Frontal cortex (tissue), 3 donors: ENCODE measurements at regions not wholly inside any gene's neighbourhood (a gene's known extent, or its start where the extent isn't known, plus 50 kb on each side); places are given as distances from the start of the nearest gene placed in this dataset.
"Not testable (repeated sequence)": the region's sequence is repeated elsewhere in the genome, so short reads cannot be mapped to it uniquely, and the experiment has no call there.

ENCODE experiments used
- DNase-seq, 2 donors: peaks; one replicate each; pipeline ENCODE4 v3.0.0; 2012; ENCODE audit warnings: low spot score in 2 of 2
- FAIRE-seq: peaks from 2 replicates; lab custom pipeline; 2012; peaks lifted over from hg19 to GRCh38; lab: Jason Lieb, UNC
- donor health status: control.
- donor health status: control.
- donor health status: control.

GRCh38 chr13:56168581-56168980 is 972.1 kb upstream of the PRR20A start:
- FAIRE-seq = no peak
- DNase-seq = no peak

- FAIRE-seq = no peak
- no peak for DNase-seq
These were observed 967.4 kb upstream of the PRR20A start for GRCh38 chr13:56173346-56173745.

GRCh38 chr13:56182598-56182997 is 958.1 kb upstream of the PRR20A start:
- FAIRE-seq = no peak
- no peak for DNase-seq

GRCh38 chr13:56187331-56187730 is 953.4 kb upstream of the PRR20A start:
- DNase-seq (no peak), FAIRE-seq (no peak)

- not testable (repeated sequence) for DNase-seq, FAIRE-seq
These were observed 952.1 kb upstream of the PRR20A start for GRCh38 chr13:56188582-56188981.

GRCh38 chr13:56189439-56189838 is 951.3 kb upstream of the PRR20A start:
- FAIRE-seq (no peak), DNase-seq (no peak)

- FAIRE-seq (no peak), DNase-seq (no peak)
These were observed 950.7 kb upstream of the PRR20A start for GRCh38 chr13:56189978-56190377.

- FAIRE-seq (no peak), DNase-seq (no peak)
These were observed 942.4 kb upstream of the PRR20A start for GRCh38 chr13:56198350-56198749.

- no peak for DNase-seq
- FAIRE-seq = no peak
These were observed 938.9 kb upstream of the PRR20A start for GRCh38 chr13:56201834-56202233.

GRCh38 chr13:56216221-56216620 is 924.5 kb upstream of the PRR20A start:
- DNase-seq (no peak), FAIRE-seq (no peak)

GRCh38 chr13:56247692-56248091 is 893.0 kb upstream of the PRR20A start:
- FAIRE-seq (no peak), DNase-seq (no peak)

GRCh38 chr13:56271686-56272085 is 869.0 kb upstream of the PRR20A start:
- no peak for DNase-seq
- FAIRE-seq = no peak

- FAIRE-seq (no peak), DNase-seq (no peak)
These were observed 857.4 kb upstream of the PRR20A start for GRCh38 chr13:56283262-56283828.

- DNase-seq = no peak
- FAIRE-seq = no peak
These were observed 841.1 kb upstream of the PRR20A start for GRCh38 chr13:56299650-56300049.

GRCh38 chr13:56314765-56315164 is 826.0 kb upstream of the PRR20A start:
- no peak for FAIRE-seq
- DNase-seq = no peak

- DNase-seq (no peak), FAIRE-seq (no peak)
These were observed 822.9 kb upstream of the PRR20A start for GRCh38 chr13:56317841-56318240.

- FAIRE-seq = no peak
- no peak for DNase-seq
These were observed 808.0 kb upstream of the PRR20A start for GRCh38 chr13:56332671-56333070.

GRCh38 chr13:56335775-56336174 is 804.9 kb upstream of the PRR20A start:
- no peak for FAIRE-seq
- no peak for DNase-seq

GRCh38 chr13:56338421-56338820 is 802.3 kb upstream of the PRR20A start:
- DNase-seq (no peak), FAIRE-seq (no peak)

GRCh38 chr13:56347014-56347413 is 793.7 kb upstream of the PRR20A start:
- DNase-seq (no peak), FAIRE-seq (no peak)

GRCh38 chr13:56349866-56350265 is 790.9 kb upstream of the PRR20A start:
- FAIRE-seq = no peak
- DNase-seq = no peak

- DNase-seq (no peak), FAIRE-seq (no peak)
These were observed 789.7 kb upstream of the PRR20A start for GRCh38 chr13:56351041-56351440.

- DNase-seq = no peak
- no peak for FAIRE-seq
These were observed 788.4 kb upstream of the PRR20A start for GRCh38 chr13:56352361-56352760.
